ENCODE measurements at regions not wholly inside any gene's neighbourhood (a gene's known extent, or its start where the extent isn't known, plus 50 kb on each side); places are given as distances from the start of the nearest gene placed in this dataset.

- ATAC-seq (no peak), DNase-seq (no peak)
- no peaks in the 10 kb centered on the region for H3K36me3 ChIP-seq (ENCODE audit: low read depth, low read length)
- intact Hi-C loops (cut with micrococcal nuclease): no loop called here
- H3F3A ChIP-seq (ENCODE audit: low read length, unreplicated experiment): no peaks in the 10 kb centered on the region
- no peak overlapping the region for H3K4me2 ChIP-seq (ENCODE audit: low read length)
- ChIA-PET POLR2A (ENCODE audit: unreplicated experiment) (no interaction called here), CTCF (no interaction called here)
- no peaks in the 10 kb centered on the region for H4K20me1 ChIP-seq (ENCODE audit: low read length)
- H3K9me3 ChIP-seq (ENCODE audit: low read length): no peaks in the 10 kb centered on the region
- no peak overlapping the region for H3K4me3 ChIP-seq (ENCODE audit: low read length)
- no peak overlapping the region for H3K27ac ChIP-seq (ENCODE audit: low read length)
- H3K9me2 ChIP-seq (replicated peaks; ENCODE audit: low read length): no peaks in the 10 kb centered on the region
- TF ChIP-seq CTCF (conservative IDR thresholded peaks at IDR 0.05; ENCODE audit: low read depth, low read length): no peak
- TF ChIP-seq EZH2phosphoT487 (IDR thresholded peaks at IDR 0.05; ENCODE audit: borderline replicate concordance, low read length): no peak
- no peak for TF ChIP-seq EZH2 (IDR thresholded peaks at IDR 0.05; ENCODE audit: low read length, unreplicated experiment)
- H3K27me3 ChIP-seq (ENCODE audit: low read length): no peaks in the 10 kb centered on the region
- no TSS peak for BruUV-seq (replicated peaks)
- no peak overlapping the region for H2AFZ ChIP-seq (ENCODE audit: low read length)
- no peak overlapping the region for H3K9ac ChIP-seq (ENCODE audit: low read length)
- H3K4me1 ChIP-seq (ENCODE audit: insufficient read depth, low read length): no peaks in the 10 kb centered on the region
- no peaks in the 10 kb centered on the region for H3K79me2 ChIP-seq (ENCODE audit: low read length)
Measured at GRCh38 chr2:234601213-234601612, 104.3 kb upstream of the ARL4C start.

- intact Hi-C loops (cut with micrococcal nuclease): no loop called here
- Histone ChIP-seq H3K79me2 (ENCODE audit: low read length) (no peaks in the 10 kb centered on the region), H3K9me2 (replicated peaks; ENCODE audit: low read length) (no peaks in the 10 kb centered on the region), H3K9ac (ENCODE audit: low read length) (no peak overlapping the region), H3K36me3 (ENCODE audit: low read depth, low read length) (no peaks in the 10 kb centered on the region), H3K27me3 (ENCODE audit: low read length) (no peaks in the 10 kb centered on the region), H3K27ac (ENCODE audit: low read length) (no peak overlapping the region), H2AFZ (ENCODE audit: low read length) (no peak overlapping the region), H4K20me1 (ENCODE audit: low read length) (no peaks in the 10 kb centered on the region), H3K4me2 (ENCODE audit: low read length) (no peak overlapping the region), H3K9me3 (ENCODE audit: low read length) (no peaks in the 10 kb centered on the region), H3K4me3 (ENCODE audit: low read length) (no peak overlapping the region), H3K4me1 (ENCODE audit: insufficient read depth, low read length) (no peaks in the 10 kb centered on the region), H3F3A (ENCODE audit: low read length, unreplicated experiment) (no peaks in the 10 kb centered on the region)
- BruUV-seq (replicated peaks): no TSS peak
- DNase-seq (no peak), ATAC-seq (no peak)
- ChIA-PET POLR2A (ENCODE audit: unreplicated experiment) (no interaction called here), CTCF (no interaction called here)
- TF ChIP-seq EZH2phosphoT487 (IDR thresholded peaks at IDR 0.05; ENCODE audit: borderline replicate concordance, low read length) (no peak), CTCF (conservative IDR thresholded peaks at IDR 0.05; ENCODE audit: low read depth, low read length) (no peak), EZH2 (IDR thresholded peaks at IDR 0.05; ENCODE audit: low read length, unreplicated experiment) (no peak)
Measured at GRCh38 chr2:234597576-234597861, 100.6 kb upstream of the ARL4C start.

GRCh38 chr2:234596696-234597575 lies 100.1 kb upstream of the ARL4C start:
- H3K9me3 ChIP-seq (ENCODE audit: low read length): no peaks in the 10 kb centered on the region
- no peaks in the 10 kb centered on the region for H3F3A ChIP-seq (ENCODE audit: low read length, unreplicated experiment)
- no peaks in the 10 kb centered on the region for H4K20me1 ChIP-seq (ENCODE audit: low read length)
- no peak overlapping the region for H3K9ac ChIP-seq (ENCODE audit: low read length)
- no TSS peak for BruUV-seq (replicated peaks)
- H3K4me1 ChIP-seq (ENCODE audit: insufficient read depth, low read length): no peaks in the 10 kb centered on the region
- no peak overlapping the region for H3K4me3 ChIP-seq (ENCODE audit: low read length)
- no peaks in the 10 kb centered on the region for H3K36me3 ChIP-seq (ENCODE audit: low read depth, low read length)
- no peaks in the 10 kb centered on the region for H3K9me2 ChIP-seq (replicated peaks; ENCODE audit: low read length)
- intact Hi-C loops (cut with micrococcal nuclease): no loop called here
- ChIA-PET CTCF (no interaction called here), POLR2A (ENCODE audit: unreplicated experiment) (no interaction called here)
- H2AFZ ChIP-seq (ENCODE audit: low read length): no peak overlapping the region
- ATAC-seq: no peak
- TF ChIP-seq EZH2phosphoT487 (IDR thresholded peaks at IDR 0.05; ENCODE audit: borderline replicate concordance, low read length): no peak
- no peak for TF ChIP-seq EZH2 (IDR thresholded peaks at IDR 0.05; ENCODE audit: low read length, unreplicated experiment)
- TF ChIP-seq CTCF (conservative IDR thresholded peaks at IDR 0.05; ENCODE audit: low read depth, low read length): no peak
- H3K27ac ChIP-seq (ENCODE audit: low read length): no peak overlapping the region
- H3K4me2 ChIP-seq (ENCODE audit: low read length): no peak overlapping the region
- H3K27me3 ChIP-seq (ENCODE audit: low read length): no peaks in the 10 kb centered on the region
- DNase-seq: no peak
- H3K79me2 ChIP-seq (ENCODE audit: low read length): no peaks in the 10 kb centered on the region
